ENCODE measurements at regions not wholly inside any gene's neighbourhood (a gene's known extent, or its start where the extent isn't known, plus 50 kb on each side); places are given as distances from the start of the nearest gene placed in this dataset.

- no peak for DNase-seq
Measured at GRCh38 chr9:28656727-28657126, 1083.4 kb upstream of the C9orf72 start.

GRCh38 chr9:28661853-28662252 is 1088.6 kb upstream of the C9orf72 start:
- no peak for DNase-seq

GRCh38 chr9:28662675-28663074 is 1089.4 kb upstream of the C9orf72 start:
- DNase-seq: no peak

GRCh38 chr9:28668158-28668557 is 1094.9 kb upstream of the C9orf72 start:
- no peak for DNase-seq

- DNase-seq: no peak
Measured at GRCh38 chr9:28671000-28671399, 1097.7 kb upstream of the C9orf72 start.

GRCh38 chr9:28678097-28678496 is 1104.8 kb upstream of the C9orf72 start:
- no peak for DNase-seq

- DNase-seq: no peak
Measured at GRCh38 chr9:28688172-28688571, 1114.9 kb upstream of the C9orf72 start.

- no peak for DNase-seq
Measured at GRCh38 chr9:28692012-28692411, 1118.7 kb upstream of the C9orf72 start.

- DNase-seq: no peak
Measured at GRCh38 chr9:28696960-28697359, 1123.7 kb upstream of the C9orf72 start.

- DNase-seq: no peak
Measured at GRCh38 chr9:28699632-28700031, 1126.4 kb upstream of the C9orf72 start.

GRCh38 chr9:28707616-28708015 is 1134.3 kb upstream of the C9orf72 start:
- no peak for DNase-seq

- DNase-seq: no peak
Measured at GRCh38 chr9:28714188-28714587, 1140.9 kb upstream of the C9orf72 start.

GRCh38 chr9:28718226-28718625 is 1144.9 kb upstream of the C9orf72 start:
- no peak for DNase-seq

GRCh38 chr9:28720746-28721145 is 1147.5 kb upstream of the C9orf72 start:
- no peak for DNase-seq

- no peak for DNase-seq
Measured at GRCh38 chr9:28730111-28730510, 1156.8 kb upstream of the C9orf72 start.

GRCh38 chr9:28735738-28736342 is 1162.6 kb upstream of the C9orf72 start:
- no peak for DNase-seq

GRCh38 chr9:28741459-28741858 is 1168.2 kb upstream of the C9orf72 start:
- no peak for DNase-seq

- no peak for DNase-seq
Measured at GRCh38 chr9:28747351-28747985, 1174.2 kb upstream of the C9orf72 start.

- DNase-seq: no peak
Measured at GRCh38 chr9:28750136-28750535, 1176.9 kb upstream of the C9orf72 start.

- DNase-seq: no peak
Measured at GRCh38 chr9:28758341-28758740, 1185.1 kb upstream of the C9orf72 start.

GRCh38 chr9:28758971-28759370 is 1185.7 kb upstream of the C9orf72 start:
- DNase-seq: no peak

GRCh38 chr9:28762167-28762566 is 1188.9 kb upstream of the C9orf72 start:
- DNase-seq: no peak

- DNase-seq: no peak
Measured at GRCh38 chr9:28764532-28764931, 1191.3 kb upstream of the C9orf72 start.

GRCh38 chr9:28770226-28770625 is 1196.9 kb upstream of the C9orf72 start:
- DNase-seq: no peak

- DNase-seq: no peak
Measured at GRCh38 chr9:28770827-28771226, 1197.5 kb upstream of the C9orf72 start.

Data from DMS79 (cell line).